K562 (cell line): ENCODE measurements at regions not wholly inside any gene's neighbourhood (a gene's known extent, or its start where the extent isn't known, plus 50 kb on each side); places are given as distances from the start of the nearest gene placed in this dataset.

ENCODE experiments used
- ATAC-seq: fragments of 200-7000 bp; cut with Tn5 transposase; 3 replicates; pipeline ENCODE4 v1.9.1; 2020; ENCODE audit warnings: moderate library complexity
- BruUV-seq: library from RNA; stranded (reverse); fragments of 400-500 nt; replicated peaks from 2 replicates; lab custom pipeline; 2021; lab: Mats Ljungman, UMichigan
- CTCF ChIA-PET: fragments of 300-600 bp; formaldehyde crosslinking; extraction: SDS; loops from one replicate; lab custom pipeline; 2021; ENCODE audit warnings: low intra/inter-chr PET ratio; lab: Yijun Ruan, JAX
- POLR2A ChIA-PET: fragments of 300-600, 350-650 bp; sonication (Branson Sonifier 250); formaldehyde crosslinking; extraction: SDS; loops from one replicate; lab custom pipeline; 2021; ENCODE audit warnings: antibody characterized with exemption, inconsistent platforms; lab: Yijun Ruan, JAX
- DNase-seq, 4 experiments: peaks; one replicate each; pipeline versions ENCODE4 v3.0.0 to v3.0.0-alpha.2; 2011 to 2018; ENCODE audit warnings: low spot score in 3 of 4, mixed read lengths in 3 of 4; ENCODE audit errors: extremely low read depth in 1 of 4
- FAIRE-seq: peaks from 2 replicates; lab custom pipeline; 2011; peaks lifted over from hg19 to GRCh38; lab: Jason Lieb, UNC
- H2AFZ ChIP-seq: 2 replicates; pipeline ENCODE4 v1.6.0; 2011; ENCODE audit warnings: low read depth, low read length, control low read depth, inconsistent platforms
- H3K27ac ChIP-seq: fragments of 200-600 bp; 3 replicates; pipeline ENCODE4 v1.8.0; 2011; ENCODE audit warnings: low read depth, mild to moderate bottlenecking, control low read depth, inconsistent platforms, low read length, moderate library complexity, mixed read lengths; ENCODE audit errors: extremely low read depth
- H3K27me3 ChIP-seq, 2 experiments: fragments of 300-600 bp in 1 of 2; 2 replicates in 1 of 2; 3 replicates in 1 of 2; pipeline versions ENCODE4 v1.6.0 to v1.8.0; 2011; ENCODE audit warnings: inconsistent platforms in 2 of 2, low read length in 2 of 2, mild to moderate bottlenecking in 1 of 2, mixed read lengths in 1 of 2, moderate library complexity in 1 of 2; ENCODE audit not compliant: control insufficient read depth in 2 of 2, insufficient read depth in 2 of 2
- H3K36me3 ChIP-seq: fragments of 300-600 bp; 3 replicates; pipeline ENCODE4 v1.8.0; 2011; ENCODE audit warnings: mild to moderate bottlenecking, low read length, inconsistent platforms; ENCODE audit not compliant: control insufficient read depth, insufficient read depth
- H3K4me1 ChIP-seq, 2 experiments: fragments of 200-600 bp in 1 of 2; replicated peaks in 1 of 2; 2 replicates in 1 of 2; 3 replicates in 1 of 2; pipeline versions ENCODE4 v1.5.1 to v1.8.0; 2011; ENCODE audit warnings: inconsistent platforms in 2 of 2, low read length in 2 of 2, mild to moderate bottlenecking in 1 of 2, mixed read lengths in 1 of 2, moderate library complexity in 1 of 2; ENCODE audit not compliant: control insufficient read depth in 2 of 2, insufficient read depth in 2 of 2
- H3K4me2 ChIP-seq: 2 replicates; pipeline ENCODE4 v1.6.1; 2011; ENCODE audit warnings: low read length, control low read depth, inconsistent platforms, mixed read lengths; ENCODE audit not compliant: insufficient read depth
- H3K4me3 ChIP-seq: fragments of 200-600 bp; sonication (generic), shearing (Covaris generic); 2 replicates; pipeline ENCODE4 v1.5.1; 2016; ENCODE audit warnings: control low read depth, inconsistent platforms
- H3K79me2 ChIP-seq: fragments of 200-600 bp; 3 replicates; pipeline ENCODE4 v1.8.0; 2011; ENCODE audit warnings: low read length, inconsistent platforms; ENCODE audit not compliant: control insufficient read depth, insufficient read depth
- H3K9ac ChIP-seq, 2 experiments: 2 replicates each; pipeline versions ENCODE4 v1.6.0 to v1.6.1; 2011; ENCODE audit warnings: low read depth in 2 of 2, low read length in 2 of 2, control low read depth in 1 of 2, inconsistent platforms in 1 of 2, mild to moderate bottlenecking in 1 of 2, mixed read lengths in 1 of 2; ENCODE audit not compliant: insufficient read depth in 1 of 2
- H3K9me1 ChIP-seq: one replicate; pipeline ENCODE4 v1.6.0; 2011; ENCODE audit warnings: inconsistent platforms, mild to moderate bottlenecking, low read length, moderate library complexity; ENCODE audit not compliant: control insufficient read depth, insufficient read depth
- H3K9me3 ChIP-seq: replicated peaks from 2 replicates; pipeline ENCODE4 v1.5.1; 2011; ENCODE audit warnings: low read depth, low read length, inconsistent platforms; ENCODE audit not compliant: control insufficient read depth, insufficient read depth
- H4K20me1 ChIP-seq: replicated peaks from 2 replicates; pipeline ENCODE4 v1.6.1; 2011; ENCODE audit warnings: low read length, inconsistent platforms, mixed read lengths; ENCODE audit not compliant: control insufficient read depth, insufficient read depth
- ETV6 ChIP-seq, 3 experiments: fragments of 150-350 bp in 1 of 3; sonication (generic) in 1 of 3; formaldehyde crosslinking in 1 of 3; IDR thresholded peaks; 2 replicates each; pipeline versions ENCODE4 v1.6.1 to v1.8.0; 2014 to 2022; ENCODE audit warnings: borderline replicate concordance in 2 of 3, low read depth in 2 of 3, antibody characterized with exemption in 1 of 3, low read length in 1 of 3, mild to moderate bottlenecking in 1 of 3, missing genetic modification reagents in 1 of 3
- MYC ChIP-seq, 2 experiments: fragments of 250-450 bp in 1 of 2; sonication (Bioruptor Pico) in 1 of 2; IDR thresholded peaks; 2 replicates each; pipeline versions ENCODE4 v1.5.1 to v1.6.1; 2012 to 2021; ENCODE audit warnings: low read depth in 2 of 2, borderline replicate concordance in 1 of 2, improper control_type of control experiment in 1 of 2, low read length in 1 of 2, mild to moderate bottlenecking in 1 of 2, moderate library complexity in 1 of 2
- RAD21 ChIP-seq, 2 experiments: fragments of 250-450 bp in 1 of 2; fragments of 450-650 bp in 1 of 2; sonication (Bioruptor Pico) in 1 of 2; formaldehyde crosslinking in 1 of 2; IDR thresholded peaks in 1 of 2; conservative IDR thresholded peaks in 1 of 2; 2 replicates each; pipeline versions ENCODE4 v1.4.0 to v1.8.0; 2020 to 2022; ENCODE audit warnings: mild to moderate bottlenecking in 2 of 2, moderate library complexity in 1 of 2
- ZNF589 ChIP-seq: fragments of 200-800 bp; sonication (Bioruptor generic); IDR thresholded peaks from 2 replicates; pipeline ENCODE4 v1.6.1; 2016; ENCODE audit warnings: low read depth, missing genetic modification characterization, missing compliant biosample characterization
- WGBS: fragments of 100-300 bp; shearing (Covaris generic); methylation state at CpG from one replicate; pipeline ENCODE4 v1.1.6; 2016; ENCODE audit warnings: low coverage, mixed read lengths; ENCODE audit not compliant: insufficient coverage; ENCODE audit errors: missing lambda C conversion rate; 5-methylcytosine and 5-hydroxymethylcytosine counted together
- in situ Hi-C: fragments of 300-500 bp; cut with MboI; formaldehyde crosslinking; loops from 4 replicates; pipeline ENCODE4 v1.15.0; 2018; ENCODE audit warnings: inconsistent platforms, mixed read lengths
- intact Hi-C: fragments of 100-400 bp; cut with micrococcal nuclease; formaldehyde crosslinking; loops from 2 replicates; pipeline ENCODE4 v1.14.2; 2022

DNA sequence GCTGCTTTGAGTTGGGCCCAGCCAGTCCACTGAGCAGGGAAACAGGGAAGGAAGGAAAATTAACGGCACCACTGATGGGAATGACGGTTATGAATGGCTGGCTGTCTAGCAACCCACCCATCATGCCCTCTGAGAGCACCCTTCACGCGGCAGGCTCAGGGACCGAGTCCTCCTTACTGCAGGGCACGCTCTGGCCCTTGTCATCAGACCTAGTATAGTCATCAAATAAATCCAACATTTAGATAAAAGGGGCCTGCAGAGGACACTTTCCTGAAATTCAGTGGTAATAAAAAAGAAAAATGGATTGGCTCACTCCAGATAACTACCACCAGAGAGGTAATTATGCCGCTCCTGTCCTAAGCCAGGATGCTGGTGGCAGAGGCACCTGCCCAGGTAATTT lies 509.4 kb downstream of the MATN1 start:
- no peaks in the 10 kb centered on the region for H3K9me3 ChIP-seq
- CTCF ChIA-PET: no interaction called here
- H3K9me1 ChIP-seq: no peaks in the 10 kb centered on the region
- WGBS: under 1% methylated on average over 7 of the region's 7 CpGs
- no peak overlapping the region for H3K4me3 ChIP-seq
- in situ Hi-C loops: no loop called here
- DNase-seq (no peak), FAIRE-seq (no peak), ATAC-seq (no peak)
- no peak overlapping the region for H3K4me2 ChIP-seq
- no peak overlapping the region for H3K9ac ChIP-seq
- intact Hi-C loops: no loop called here
- no TSS peak for BruUV-seq
- H3K4me1 ChIP-seq: no peaks in the 10 kb centered on the region
- H2AFZ ChIP-seq: no peak overlapping the region
- TF ChIP-seq ETV6 (IDR thresholded peaks at IDR 0.05; ENCODE audit: borderline replicate concordance in 1 of 2, low read depth in 2 of 2, low read length in 1 of 2): no peak
- TF ChIP-seq ETV6 (CRISPR knock-in tag; IDR thresholded peaks at IDR 0.05; ENCODE audit: borderline replicate concordance): no peak
- no peak for TF ChIP-seq ZNF589
- TF ChIP-seq MYC (IDR thresholded peaks at IDR 0.05; ENCODE audit: low read depth, low read length): no peak
- TF ChIP-seq MYC (CRISPR knock-in tag; IDR thresholded peaks at IDR 0.05; ENCODE audit: borderline replicate concordance, low read depth): no peak
- no peak for TF ChIP-seq RAD21 (CRISPR knock-in tag; conservative IDR thresholded peaks at IDR 0.05 in 1 of 2, IDR thresholded peaks at IDR 0.05 in 1 of 2)
- H3K27ac ChIP-seq: no peak overlapping the region
- no peaks in the 10 kb centered on the region; the same call in 2 of the 3 replicates for H3K36me3 ChIP-seq
- no peaks in the 10 kb centered on the region; the same call in 1 of the 2 replicates for H4K20me1 ChIP-seq
- H3K27me3 ChIP-seq: peaks cover 17 to 34% of the 10 kb centered on the region in 2 experiments; a peak in 3 of 5 replicates
- H3K79me2 ChIP-seq: no peaks in the 10 kb centered on the region
- POLR2A ChIA-PET: interaction anchor here (1.0 kb wide), 1 partner anchor 15 kb away, joined by 3 read pairs; no protein-coding TSS in a partner anchor
